ENCODE measurements at regions not wholly inside any gene's neighbourhood (a gene's known extent, or its start where the extent isn't known, plus 50 kb on each side); places are given as distances from the start of the nearest gene placed in this dataset.

- TF ChIP-seq, protein P1, sequence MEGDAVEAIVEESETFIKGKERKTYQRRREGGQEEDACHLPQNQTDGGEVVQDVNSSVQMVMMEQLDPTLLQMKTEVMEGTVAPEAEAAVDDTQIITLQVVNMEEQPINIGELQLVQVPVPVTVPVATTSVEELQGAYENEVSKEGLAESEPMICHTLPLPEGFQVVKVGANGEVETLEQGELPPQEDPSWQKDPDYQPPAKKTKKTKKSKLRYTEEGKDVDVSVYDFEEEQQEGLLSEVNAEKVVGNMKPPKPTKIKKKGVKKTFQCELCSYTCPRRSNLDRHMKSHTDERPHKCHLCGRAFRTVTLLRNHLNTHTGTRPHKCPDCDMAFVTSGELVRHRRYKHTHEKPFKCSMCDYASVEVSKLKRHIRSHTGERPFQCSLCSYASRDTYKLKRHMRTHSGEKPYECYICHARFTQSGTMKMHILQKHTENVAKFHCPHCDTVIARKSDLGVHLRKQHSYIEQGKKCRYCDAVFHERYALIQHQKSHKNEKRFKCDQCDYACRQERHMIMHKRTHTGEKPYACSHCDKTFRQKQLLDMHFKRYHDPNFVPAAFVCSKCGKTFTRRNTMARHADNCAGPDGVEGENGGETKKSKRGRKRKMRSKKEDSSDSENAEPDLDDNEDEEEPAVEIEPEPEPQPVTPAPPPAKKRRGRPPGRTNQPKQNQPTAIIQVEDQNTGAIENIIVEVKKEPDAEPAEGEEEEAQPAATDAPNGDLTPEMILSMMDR (conservative IDR thresholded peaks at IDR 0.05) = no peak
- TF ChIP-seq ZFX (IDR thresholded peaks at IDR 0.05) = no peak
These were observed 224.0 kb downstream of the GAS1 start for GRCh38 chr9:86723346-86723745.
